Astrocyte (in vitro differentiated cells and primary cell): ENCODE measurements at regions not wholly inside any gene's neighbourhood (a gene's known extent, or its start where the extent isn't known, plus 50 kb on each side); places are given as distances from the start of the nearest gene placed in this dataset.

ENCODE experiments used
- DNase-seq: peaks from one replicate; pipeline ENCODE4 v3.0.0-alpha.2; 2010; ENCODE audit warnings: low read depth
- FAIRE-seq: peaks from 2 replicates; lab custom pipeline; 2011; peaks lifted over from hg19 to GRCh38; lab: Jason Lieb, UNC
- H2AFZ ChIP-seq: 2 replicates; pipeline ENCODE4 v1.6.0; 2012; ENCODE audit warnings: low read depth, low read length, inconsistent platforms
- H3K27ac ChIP-seq: 2 replicates; pipeline ENCODE4 v1.5.1; 2011; ENCODE audit warnings: low read depth, low read length, inconsistent platforms
- H3K27me3 ChIP-seq: 2 replicates; pipeline ENCODE4 v1.6.0; 2011; ENCODE audit warnings: low read length, inconsistent platforms; ENCODE audit not compliant: insufficient read depth
- H3K36me3 ChIP-seq: 2 replicates; pipeline ENCODE4 v1.5.1; 2011; ENCODE audit warnings: low read length, inconsistent platforms; ENCODE audit not compliant: insufficient read depth
- H3K4me1 ChIP-seq: 2 replicates; pipeline ENCODE4 v1.5.1; 2011; ENCODE audit warnings: low read length, inconsistent platforms; ENCODE audit not compliant: insufficient read depth
- H3K4me2 ChIP-seq: 2 replicates; pipeline ENCODE4 v1.6.0; 2012; ENCODE audit warnings: low read length, inconsistent platforms
- H3K4me3 ChIP-seq: 2 replicates; pipeline ENCODE4 v1.5.1; 2011; ENCODE audit warnings: low read depth, mild to moderate bottlenecking, low read length, inconsistent platforms; ENCODE audit not compliant: insufficient read depth
- H3K79me2 ChIP-seq: 2 replicates; pipeline ENCODE4 v1.6.0; 2012; ENCODE audit warnings: mild to moderate bottlenecking, low read length, inconsistent platforms; ENCODE audit not compliant: insufficient read depth
- H3K9ac ChIP-seq: 2 replicates; pipeline ENCODE4 v1.6.0; 2012; ENCODE audit warnings: mild to moderate bottlenecking, low read length, inconsistent platforms
- H3K9me3 ChIP-seq: 2 replicates; pipeline ENCODE4 v1.5.1; 2012; ENCODE audit warnings: low read depth, mild to moderate bottlenecking, low read length, inconsistent platforms; ENCODE audit not compliant: insufficient read depth
- H4K20me1 ChIP-seq: 2 replicates; pipeline ENCODE4 v1.6.0; 2012; ENCODE audit warnings: low read length, inconsistent platforms; ENCODE audit not compliant: insufficient read depth
- H3K27ac Mint-ChIP-seq: one replicate; pipeline ENCODE4 v1.8.0; 2021; ENCODE audit warnings: mild to moderate bottlenecking, mixed read lengths; ENCODE audit not compliant: unreplicated experiment
- H3K27me3 Mint-ChIP-seq: one replicate; pipeline ENCODE4 v1.8.0; 2021; ENCODE audit warnings: low read depth, mixed read lengths; ENCODE audit not compliant: unreplicated experiment
- H3K36me3 Mint-ChIP-seq: one replicate; pipeline ENCODE4 v1.8.0; 2021; ENCODE audit warnings: low read depth, mixed read lengths; ENCODE audit not compliant: unreplicated experiment
- H3K4me1 Mint-ChIP-seq: one replicate; pipeline ENCODE4 v1.8.0; 2021; ENCODE audit warnings: low read depth, mixed read lengths; ENCODE audit not compliant: unreplicated experiment
- H3K4me3 Mint-ChIP-seq: one replicate; pipeline ENCODE4 v1.8.0; 2021; ENCODE audit warnings: mild to moderate bottlenecking, moderate library complexity, mixed read lengths; ENCODE audit not compliant: unreplicated experiment
- H3K9me3 Mint-ChIP-seq: one replicate; pipeline ENCODE4 v1.8.0; 2021; ENCODE audit warnings: mild to moderate bottlenecking, mixed read lengths; ENCODE audit not compliant: unreplicated experiment
- CTCF ChIP-seq: IDR thresholded peaks from 2 replicates; pipeline ENCODE4 v1.5.1; 2011; ENCODE audit warnings: low read depth, mild to moderate bottlenecking, inconsistent platforms, low read length, moderate library complexity; ENCODE audit not compliant: insufficient read depth
- EZH2 ChIP-seq: IDR thresholded peaks from 2 replicates; pipeline ENCODE4 v1.6.1; 2012; ENCODE audit warnings: mild to moderate bottlenecking, low read length, inconsistent platforms; ENCODE audit not compliant: insufficient read depth

DNA sequence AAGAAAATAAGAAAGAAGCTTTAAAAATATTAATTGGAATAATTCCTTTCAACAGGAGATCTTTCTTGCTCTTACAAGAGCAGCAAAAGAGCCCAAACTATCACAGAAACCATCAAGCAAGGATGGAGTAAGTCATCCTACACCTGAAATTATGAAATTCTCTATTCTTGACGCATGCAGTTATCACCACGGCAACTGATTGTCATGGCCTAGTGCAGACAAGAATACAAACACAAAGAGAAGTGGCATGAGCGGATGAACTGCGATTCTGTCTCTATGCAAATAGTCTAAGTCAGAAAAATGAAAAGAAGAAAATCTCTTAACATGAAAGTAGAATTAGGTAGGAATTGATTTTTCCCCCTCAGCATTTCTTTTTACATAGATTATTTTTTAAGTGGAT lies 54.8 kb upstream of the SLC35B4 start:
- H3K4me2 ChIP-seq, result no peak overlapping the region
- H3K4me3 ChIP-seq, result no peak overlapping the region
- no peaks in the 10 kb centered on the region for H3K9me3 ChIP-seq
- Mint-ChIP-seq H3K27me3 (peaks cover 15% of the 10 kb centered on the region), H3K27ac (no peak overlapping the region), H3K4me1 (peaks cover 7% of the 10 kb centered on the region), H3K4me3 (no peak overlapping the region), H3K9me3 (no peaks in the 10 kb centered on the region), H3K36me3 (no peaks in the 10 kb centered on the region)
- no peaks in the 10 kb centered on the region for H3K4me1 ChIP-seq
- H2AFZ ChIP-seq, result no peak overlapping the region
- peaks cover 7% of the 10 kb centered on the region for H3K27me3 ChIP-seq
- DNase-seq (no peak), FAIRE-seq (no peak)
- H3K36me3 ChIP-seq, result no peaks in the 10 kb centered on the region
- no peak overlapping the region for H3K27ac ChIP-seq
- H3K79me2 ChIP-seq, result no peaks in the 10 kb centered on the region
- TF ChIP-seq CTCF, result no peak
- H3K9ac ChIP-seq, result no peak overlapping the region
- no peaks in the 10 kb centered on the region for H4K20me1 ChIP-seq

DNA sequence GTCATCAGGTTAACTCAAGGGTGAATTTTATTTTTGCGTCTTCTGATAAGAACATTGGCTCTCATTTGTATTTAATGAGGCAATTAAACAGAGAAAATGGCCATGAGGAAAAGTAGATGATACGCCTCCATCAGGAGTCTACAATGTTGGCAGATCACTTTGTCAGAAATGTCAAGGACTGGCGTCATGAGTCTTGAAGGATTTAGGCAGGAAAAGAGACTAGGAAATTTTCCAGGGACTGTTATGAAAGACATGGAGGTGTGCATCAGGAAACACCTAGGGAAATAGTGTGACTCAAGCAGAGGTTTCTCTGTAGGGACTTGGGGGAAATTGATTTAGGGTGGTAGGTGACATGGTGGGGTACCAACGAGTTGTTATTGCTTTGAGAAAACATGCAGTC lies 53.4 kb upstream of the SLC35B4 start:
- no peak for TF ChIP-seq CTCF
- TF ChIP-seq EZH2, result no peak
- Histone ChIP-seq H3K79me2 (no peaks in the 10 kb centered on the region), H2AFZ (no peak overlapping the region), H3K36me3 (no peaks in the 10 kb centered on the region), H3K4me2 (no peak overlapping the region), H3K9ac (no peak overlapping the region), H3K9me3 (no peaks in the 10 kb centered on the region), H4K20me1 (no peaks in the 10 kb centered on the region), H3K4me3 (no peak overlapping the region), H3K4me1 (no peaks in the 10 kb centered on the region), H3K27ac (no peak overlapping the region), H3K27me3 (peaks cover 3% of the 10 kb centered on the region)
- no peak overlapping the region for H3K4me3 Mint-ChIP-seq
- H3K27ac Mint-ChIP-seq, result no peak overlapping the region
- H3K9me3 Mint-ChIP-seq, result no peaks in the 10 kb centered on the region
- H3K27me3 Mint-ChIP-seq, result peaks cover 15% of the 10 kb centered on the region
- FAIRE-seq, result no peak
- no peak for DNase-seq
- H3K36me3 Mint-ChIP-seq, result no peaks in the 10 kb centered on the region
- H3K4me1 Mint-ChIP-seq, result peaks cover 13% of the 10 kb centered on the region

DNA sequence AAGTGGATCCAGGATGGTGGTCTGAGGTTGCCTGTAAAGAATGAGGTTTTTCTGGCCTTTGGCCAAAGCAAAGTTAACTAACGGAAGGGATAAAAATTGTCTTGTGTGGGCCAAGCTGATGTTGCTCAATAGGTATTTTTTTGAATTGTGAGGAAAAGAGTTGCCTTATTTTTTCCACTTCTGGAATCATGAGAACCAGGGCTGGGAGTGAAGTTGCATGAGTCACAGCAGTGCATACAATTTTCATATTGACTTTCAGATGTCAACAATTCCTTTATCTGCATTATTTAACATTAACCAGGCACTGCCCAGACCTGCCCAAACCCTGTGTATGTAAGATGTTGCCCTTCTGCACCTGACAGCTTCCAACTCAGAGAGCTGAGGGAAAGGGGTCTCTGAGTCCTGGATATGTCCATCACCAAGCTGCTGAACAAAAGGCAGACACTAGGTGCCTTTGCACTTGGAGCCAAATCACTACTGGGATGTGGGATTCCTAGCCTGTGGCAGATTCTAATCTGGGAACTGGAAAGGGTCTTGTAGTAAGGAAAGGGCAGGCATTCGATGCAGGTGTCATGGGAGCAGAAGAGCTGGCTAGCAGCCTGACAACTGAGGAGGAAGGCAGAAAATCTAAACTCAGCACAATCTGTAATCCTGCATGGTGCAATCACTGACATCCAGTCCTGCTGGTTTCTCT lies 52.3 kb upstream of the SLC35B4 start:
- no peak overlapping the region for H3K27ac ChIP-seq
- H3K9me3 Mint-ChIP-seq, result no peaks in the 10 kb centered on the region
- H4K20me1 ChIP-seq, result no peaks in the 10 kb centered on the region

More for the DNA sequence above, 52.3 kb upstream of the SLC35B4 start:
- Histone ChIP-seq H3K4me2 (peak overlapping the region; percentile 25), H2AFZ (no peak overlapping the region), H3K4me3 (no peak overlapping the region), H3K79me2 (no peaks in the 10 kb centered on the region), H3K4me1 (peaks cover 4% of the 10 kb centered on the region), H3K9me3 (no peaks in the 10 kb centered on the region), H3K9ac (no peak overlapping the region), H3K27me3 (peaks cover 3% of the 10 kb centered on the region), H3K36me3 (no peaks in the 10 kb centered on the region)
- Mint-ChIP-seq H3K27ac (no peak overlapping the region), H3K4me1 (peaks cover 19% of the 10 kb centered on the region), H3K36me3 (no peaks in the 10 kb centered on the region), H3K4me3 (no peak overlapping the region), H3K27me3 (peaks cover 15% of the 10 kb centered on the region)
- TF ChIP-seq CTCF (no peak), EZH2 (no peak)
- peak; percentile 79 for DNase-seq
- no peak for FAIRE-seq
